MCF 10A (cell line): ENCODE measurements at regions not wholly inside any gene's neighbourhood (a gene's known extent, or its start where the extent isn't known, plus 50 kb on each side); places are given as distances from the start of the nearest gene placed in this dataset.

Experiments
- BruUV-seq: library from RNA; stranded (reverse); fragments of 400-500 nt; replicated peaks from 2 replicates; lab custom pipeline; 2021; lab: Mats Ljungman, UMichigan
- CTCF ChIA-PET: fragments of 300-600 bp; sonication (Branson Sonifier 250); formaldehyde crosslinking; extraction: SDS; loops from one replicate; lab custom pipeline; 2021; ENCODE audit warnings: antibody characterized with exemption, inconsistent platforms; lab: Yijun Ruan, JAX
- POLR2A ChIA-PET: fragments of 300-600, 350-650 bp; sonication (Branson Sonifier 250); formaldehyde crosslinking; extraction: SDS; loops from one replicate; lab custom pipeline; 2020; ENCODE audit warnings: antibody characterized with exemption, inconsistent platforms; lab: Yijun Ruan, JAX
- DNase-seq: peaks from one replicate; pipeline ENCODE4 v3.0.0-alpha.2; 2018; ENCODE audit not compliant: unreplicated experiment
- H3K27ac Mint-ChIP-seq: one replicate; pipeline ENCODE4 v1.8.0; 2022; ENCODE audit warnings: mild to moderate bottlenecking, low read depth, mixed read lengths; ENCODE audit not compliant: unreplicated experiment
- H3K27me3 Mint-ChIP-seq: one replicate; pipeline ENCODE4 v1.8.0; 2022; ENCODE audit warnings: mixed read lengths; ENCODE audit not compliant: insufficient read depth, unreplicated experiment
- H3K36me3 Mint-ChIP-seq: one replicate; pipeline ENCODE4 v1.8.0; 2022; ENCODE audit warnings: mild to moderate bottlenecking, moderate library complexity, mixed read lengths; ENCODE audit not compliant: insufficient read depth, unreplicated experiment
- H3K4me1 Mint-ChIP-seq: one replicate; pipeline ENCODE4 v1.8.0; 2022; ENCODE audit warnings: mixed read lengths; ENCODE audit not compliant: insufficient read depth, unreplicated experiment
- H3K4me3 Mint-ChIP-seq: one replicate; pipeline ENCODE4 v1.8.0; 2022; ENCODE audit warnings: mild to moderate bottlenecking, moderate library complexity, mixed read lengths; ENCODE audit not compliant: unreplicated experiment
- H3K9me3 Mint-ChIP-seq: one replicate; pipeline ENCODE4 v1.8.0; 2022; ENCODE audit warnings: mixed read lengths; ENCODE audit not compliant: unreplicated experiment
- CTCF ChIP-seq: fragments of 200-600 bp; IDR thresholded peaks from one replicate; pipeline ENCODE4 v1.8.0; 2022; ENCODE audit warnings: antibody characterized with exemption, mild to moderate bottlenecking; ENCODE audit not compliant: unreplicated experiment
- intact Hi-C: fragments of 100-400 bp; cut with micrococcal nuclease; formaldehyde crosslinking; loops from 2 replicates; pipeline ENCODE4 v1.14.1; 2022

DNA sequence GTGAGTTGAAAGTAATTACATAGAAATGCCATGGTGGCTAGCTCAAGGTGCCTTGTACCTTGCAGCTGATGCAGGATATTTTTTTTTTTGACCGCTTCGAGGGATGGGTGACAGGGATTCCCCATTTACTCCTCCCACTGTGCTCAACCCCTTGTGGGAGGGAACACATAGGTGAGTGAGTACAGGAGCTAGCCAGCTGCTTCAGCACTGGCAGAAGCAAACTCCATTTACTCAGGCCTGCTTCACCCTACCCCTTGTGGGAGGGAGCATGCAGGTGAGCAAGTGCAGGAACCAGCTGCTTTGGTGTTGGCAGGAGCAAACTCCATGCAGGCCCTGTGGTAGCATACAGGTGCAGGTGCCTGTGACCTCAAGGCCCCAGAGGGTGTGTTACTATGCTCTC lies 330.1 kb downstream of the TDRD3 start:
- no peak for DNase-seq
- intact Hi-C loops: no loop called here
- no peak overlapping the region for H3K4me3 Mint-ChIP-seq
- no peaks in the 10 kb centered on the region for H3K4me1 Mint-ChIP-seq
- no peaks in the 10 kb centered on the region for H3K27me3 Mint-ChIP-seq
- TF ChIP-seq CTCF: no peak
- H3K27ac Mint-ChIP-seq: no peak overlapping the region
- no peaks in the 10 kb centered on the region for H3K9me3 Mint-ChIP-seq
- H3K36me3 Mint-ChIP-seq: no peaks in the 10 kb centered on the region
- CTCF ChIA-PET: interaction anchor here (0.6 to 0.8 kb wide), 3 partner anchors 56 to 405 kb away, joined by 4 read pairs; no protein-coding TSS in a partner anchor
- no TSS peak for BruUV-seq
- POLR2A ChIA-PET: no interaction called here

DNA sequence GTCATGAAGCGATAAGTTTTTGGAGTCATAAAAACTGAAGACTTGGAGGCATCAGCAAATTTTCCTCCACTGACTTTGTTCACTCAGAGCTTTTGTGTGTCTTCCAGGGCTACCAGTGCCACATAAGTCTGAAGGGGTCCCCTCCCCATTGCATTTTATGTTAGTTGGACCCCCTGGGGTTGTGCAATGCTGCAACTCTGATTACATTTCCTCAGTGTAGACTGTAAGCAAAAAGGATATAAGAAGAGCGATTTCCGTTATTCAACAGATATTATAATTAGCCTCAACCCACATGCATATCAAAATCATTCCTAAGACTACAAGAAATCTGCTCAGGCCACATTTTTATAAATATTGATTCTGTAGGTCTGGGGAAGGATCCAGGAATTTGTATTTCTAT lies 324.0 kb downstream of the TDRD3 start:
- no peak overlapping the region for H3K4me3 Mint-ChIP-seq
- no peaks in the 10 kb centered on the region for H3K27me3 Mint-ChIP-seq
- no peak for DNase-seq
- no TSS peak for BruUV-seq
- H3K36me3 Mint-ChIP-seq: no peaks in the 10 kb centered on the region
- POLR2A ChIA-PET: no interaction called here
- intact Hi-C loops: no loop called here
- CTCF ChIA-PET: interaction anchor here (0.7 kb wide), 1 partner anchor 453 kb away, joined by 3 read pairs; no protein-coding TSS in a partner anchor
- no peaks in the 10 kb centered on the region for H3K4me1 Mint-ChIP-seq
- no peaks in the 10 kb centered on the region for H3K9me3 Mint-ChIP-seq
- TF ChIP-seq CTCF: no peak
- no peak overlapping the region for H3K27ac Mint-ChIP-seq

GRCh38 chr13:60720590-60720989 lies 323.6 kb downstream of the TDRD3 start:
- no peak overlapping the region for H3K27ac Mint-ChIP-seq
- BruUV-seq: no TSS peak
- no peak overlapping the region for H3K4me3 Mint-ChIP-seq
- TF ChIP-seq CTCF: no peak
- H3K36me3 Mint-ChIP-seq: no peaks in the 10 kb centered on the region
- DNase-seq: no peak
- POLR2A ChIA-PET: no interaction called here
- no peaks in the 10 kb centered on the region for H3K9me3 Mint-ChIP-seq
- intact Hi-C loops: no loop called here
- CTCF ChIA-PET: no interaction called here
- no peaks in the 10 kb centered on the region for H3K27me3 Mint-ChIP-seq
- H3K4me1 Mint-ChIP-seq: no peaks in the 10 kb centered on the region

DNA sequence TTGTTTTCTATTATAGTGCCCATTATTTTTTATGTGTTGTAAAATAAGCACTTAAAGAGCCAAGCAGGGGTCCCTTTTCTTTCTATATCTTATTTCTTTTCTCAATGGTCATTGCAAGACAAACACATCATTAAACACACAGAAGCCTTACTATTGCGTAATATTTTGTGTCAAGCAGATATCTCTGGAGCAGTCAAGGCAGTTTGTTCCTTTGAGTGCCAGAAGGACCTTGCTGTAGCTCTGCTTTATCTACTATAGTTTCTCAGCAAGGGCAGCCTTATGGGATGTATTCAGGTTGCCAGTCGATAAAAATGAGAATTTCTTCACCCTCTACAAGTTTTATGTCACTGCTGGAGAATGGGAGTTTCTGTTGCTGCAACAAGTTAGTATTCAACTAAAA lies 319.3 kb downstream of the TDRD3 start:
- no peak for DNase-seq
- Mint-ChIP-seq H3K9me3 (no peaks in the 10 kb centered on the region), H3K4me1 (no peaks in the 10 kb centered on the region), H3K27ac (no peak overlapping the region), H3K4me3 (no peak overlapping the region), H3K36me3 (no peaks in the 10 kb centered on the region), H3K27me3 (no peaks in the 10 kb centered on the region)
- no TSS peak for BruUV-seq
- TF ChIP-seq CTCF: no peak
- ChIA-PET POLR2A (no interaction called here), CTCF (interaction anchor here (0.6 kb wide), 1 partner anchor 37 kb away, joined by 3 read pairs; no protein-coding TSS in a partner anchor)
- intact Hi-C loops: no loop called here
